ENCODE measurements at regions not wholly inside any gene's neighbourhood (a gene's known extent, or its start where the extent isn't known, plus 50 kb on each side); places are given as distances from the start of the nearest gene placed in this dataset.
A peak's percentile ranks its signal among the peaks of the same experiment; 100 is the strongest.

GRCh38 chr11:121932646-121933185 is 183.3 kb downstream of the BLID start:
- H3K4me1 ChIP-seq (ENCODE audit: control insufficient read depth in 1 of 2, insufficient read depth in 2 of 2, low read depth in 1 of 2, low read length in 1 of 2): peaks cover 20 to 29% of the 10 kb centered on the region in 2 experiments
- no peak for TF ChIP-seq SIN3A (IDR thresholded peaks at IDR 0.05; ENCODE audit: borderline replicate concordance, low read depth, low read length)
- no peak for TF ChIP-seq ZBTB33 (IDR thresholded peaks at IDR 0.05; ENCODE audit: borderline replicate concordance, low read depth)
- TF ChIP-seq, protein P1, sequence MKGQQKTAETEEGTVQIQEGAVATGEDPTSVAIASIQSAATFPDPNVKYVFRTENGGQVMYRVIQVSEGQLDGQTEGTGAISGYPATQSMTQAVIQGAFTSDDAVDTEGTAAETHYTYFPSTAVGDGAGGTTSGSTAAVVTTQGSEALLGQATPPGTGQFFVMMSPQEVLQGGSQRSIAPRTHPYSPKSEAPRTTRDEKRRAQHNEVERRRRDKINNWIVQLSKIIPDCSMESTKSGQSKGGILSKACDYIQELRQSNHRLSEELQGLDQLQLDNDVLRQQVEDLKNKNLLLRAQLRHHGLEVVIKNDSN (IDR thresholded peaks at IDR 0.05; ENCODE audit: borderline replicate concordance, low read depth): no peak
- peak; percentile 47; the same call in 1 of the 2 replicates for TF ChIP-seq PBX3 (IDR thresholded peaks at IDR 0.05)
- no peak for TF ChIP-seq RXRA (IDR thresholded peaks at IDR 0.05; ENCODE audit: borderline replicate concordance, low read depth)
- peak; percentile 10; the same call in 1 of the 2 replicates for TF ChIP-seq NFIC (IDR thresholded peaks at IDR 0.05; ENCODE audit: borderline replicate concordance)
- TF ChIP-seq MEF2A (IDR thresholded peaks at IDR 0.05; ENCODE audit: borderline replicate concordance, low read depth): no peak
- TF ChIP-seq SMC3 (IDR thresholded peaks at IDR 0.05; ENCODE audit: low read depth, low read length): no peak
- TF ChIP-seq, protein P2, sequence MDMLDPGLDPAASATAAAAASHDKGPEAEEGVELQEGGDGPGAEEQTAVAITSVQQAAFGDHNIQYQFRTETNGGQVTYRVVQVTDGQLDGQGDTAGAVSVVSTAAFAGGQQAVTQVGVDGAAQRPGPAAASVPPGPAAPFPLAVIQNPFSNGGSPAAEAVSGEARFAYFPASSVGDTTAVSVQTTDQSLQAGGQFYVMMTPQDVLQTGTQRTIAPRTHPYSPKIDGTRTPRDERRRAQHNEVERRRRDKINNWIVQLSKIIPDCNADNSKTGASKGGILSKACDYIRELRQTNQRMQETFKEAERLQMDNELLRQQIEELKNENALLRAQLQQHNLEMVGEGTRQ (IDR thresholded peaks at IDR 0.05; ENCODE audit: borderline replicate concordance, low read depth, low read length): no peak
- TF ChIP-seq, protein P3, sequence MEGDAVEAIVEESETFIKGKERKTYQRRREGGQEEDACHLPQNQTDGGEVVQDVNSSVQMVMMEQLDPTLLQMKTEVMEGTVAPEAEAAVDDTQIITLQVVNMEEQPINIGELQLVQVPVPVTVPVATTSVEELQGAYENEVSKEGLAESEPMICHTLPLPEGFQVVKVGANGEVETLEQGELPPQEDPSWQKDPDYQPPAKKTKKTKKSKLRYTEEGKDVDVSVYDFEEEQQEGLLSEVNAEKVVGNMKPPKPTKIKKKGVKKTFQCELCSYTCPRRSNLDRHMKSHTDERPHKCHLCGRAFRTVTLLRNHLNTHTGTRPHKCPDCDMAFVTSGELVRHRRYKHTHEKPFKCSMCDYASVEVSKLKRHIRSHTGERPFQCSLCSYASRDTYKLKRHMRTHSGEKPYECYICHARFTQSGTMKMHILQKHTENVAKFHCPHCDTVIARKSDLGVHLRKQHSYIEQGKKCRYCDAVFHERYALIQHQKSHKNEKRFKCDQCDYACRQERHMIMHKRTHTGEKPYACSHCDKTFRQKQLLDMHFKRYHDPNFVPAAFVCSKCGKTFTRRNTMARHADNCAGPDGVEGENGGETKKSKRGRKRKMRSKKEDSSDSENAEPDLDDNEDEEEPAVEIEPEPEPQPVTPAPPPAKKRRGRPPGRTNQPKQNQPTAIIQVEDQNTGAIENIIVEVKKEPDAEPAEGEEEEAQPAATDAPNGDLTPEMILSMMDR (IDR thresholded peaks at IDR 0.05): peak; percentile 10; the same call in 1 of the 2 replicates
- TF ChIP-seq TCF12 (IDR thresholded peaks at IDR 0.05): peak; percentile 54
- no peak overlapping the region for H3K27ac ChIP-seq (ENCODE audit: low read depth in 2 of 2, low read length in 1 of 2)
- H3K4me3 ChIP-seq (ENCODE audit: low read depth in 2 of 2, low read length in 1 of 2): no peak overlapping the region
- H4K20me1 ChIP-seq (ENCODE audit: insufficient read depth): no peaks in the 10 kb centered on the region
- no peak for DNase-seq
- no peak overlapping the region for H3K9ac ChIP-seq
- no peaks in the 10 kb centered on the region for H3K9me3 ChIP-seq
- H3K9me2 ChIP-seq: no peaks in the 10 kb centered on the region
- ChIA-PET POLR2A (no interaction called here), CTCF (no interaction called here)
- no peaks in the 10 kb centered on the region for H3K36me3 ChIP-seq (replicated peaks in 1 of 2; ENCODE audit: control insufficient read depth in 1 of 2, insufficient read depth in 2 of 2, low read length in 1 of 2)
- H3K79me2 ChIP-seq (ENCODE audit: insufficient read depth): no peaks in the 10 kb centered on the region
- no peaks in the 10 kb centered on the region for H3K27me3 ChIP-seq (ENCODE audit: insufficient read depth)
- no peak overlapping the region for H3K4me2 ChIP-seq
- WGBS (ENCODE audit: low lambda C conversion rate): 58% methylated on average over 3 of the region's 3 CpGs
- no peak overlapping the region for H2AFZ ChIP-seq (ENCODE audit: low read depth)
- peaks cover 15% of the 10 kb centered on the region for H3F3A ChIP-seq (replicated peaks; ENCODE audit: insufficient read depth)
